HS-5 (cell line): ENCODE measurements at regions not wholly inside any gene's neighbourhood (a gene's known extent, or its start where the extent isn't known, plus 50 kb on each side); places are given as distances from the start of the nearest gene placed in this dataset.

Source experiments
- DNase-seq: peaks from one replicate; pipeline ENCODE4 v3.0.0-alpha.2; 2012; ENCODE audit warnings: low read depth

- DNase-seq, result no peak
These were observed 882.9 kb downstream of the RPA4 start for GRCh38 chrX:97766501-97767095.

GRCh38 chrX:97787311-97787710, 903.6 kb downstream of the RPA4 start:
- no peak for DNase-seq

DNA sequence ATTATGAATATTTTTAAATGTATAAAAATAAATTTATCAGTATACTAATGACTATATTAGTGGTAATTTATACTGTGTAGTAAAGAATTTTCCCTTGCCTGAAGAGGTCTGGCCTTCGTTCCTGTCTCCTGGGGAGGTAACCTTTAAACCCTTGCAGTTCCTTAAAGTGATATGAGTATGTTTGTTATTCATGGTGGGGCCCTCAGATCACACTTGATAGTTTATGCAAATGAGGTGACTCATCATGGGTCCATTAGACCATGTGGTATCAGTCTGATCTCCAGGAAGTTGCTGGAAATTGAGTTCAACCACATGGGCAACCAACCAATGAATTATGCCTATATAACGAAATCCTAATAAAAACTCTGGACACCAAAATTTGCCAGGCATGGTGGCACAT, 904.1 kb downstream of the RPA4 start:
- DNase-seq, result no peak

- no peak for DNase-seq
These were observed 907.1 kb downstream of the RPA4 start for GRCh38 chrX:97790850-97791249.

- DNase-seq, result no peak
These were observed 913.4 kb downstream of the RPA4 start for GRCh38 chrX:97797076-97797475.

DNA sequence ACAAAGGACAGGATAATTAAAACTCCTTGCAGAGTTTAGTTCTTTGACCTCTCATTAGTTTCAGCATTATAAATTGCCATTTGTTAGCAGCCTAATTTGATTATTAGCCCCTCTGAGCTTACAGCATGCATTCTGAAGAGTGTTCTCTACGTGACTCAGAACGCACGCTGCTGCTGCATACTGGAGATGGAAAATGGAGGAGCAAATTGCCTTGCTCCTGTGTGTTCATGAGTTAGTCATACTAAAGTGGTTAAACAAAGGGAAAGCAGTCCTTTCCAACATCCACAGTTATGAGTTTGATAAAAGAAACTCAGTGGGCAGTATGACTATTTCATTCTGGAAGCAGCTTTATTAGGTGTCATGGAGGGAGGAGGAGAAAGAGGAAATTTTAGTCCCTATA, 922.5 kb downstream of the RPA4 start:
- DNase-seq, result no peak

GRCh38 chrX:97806946-97807345, 923.2 kb downstream of the RPA4 start:
- no peak for DNase-seq

- no peak for DNase-seq
These were observed 936.5 kb downstream of the RPA4 start for GRCh38 chrX:97820170-97820569.

DNA sequence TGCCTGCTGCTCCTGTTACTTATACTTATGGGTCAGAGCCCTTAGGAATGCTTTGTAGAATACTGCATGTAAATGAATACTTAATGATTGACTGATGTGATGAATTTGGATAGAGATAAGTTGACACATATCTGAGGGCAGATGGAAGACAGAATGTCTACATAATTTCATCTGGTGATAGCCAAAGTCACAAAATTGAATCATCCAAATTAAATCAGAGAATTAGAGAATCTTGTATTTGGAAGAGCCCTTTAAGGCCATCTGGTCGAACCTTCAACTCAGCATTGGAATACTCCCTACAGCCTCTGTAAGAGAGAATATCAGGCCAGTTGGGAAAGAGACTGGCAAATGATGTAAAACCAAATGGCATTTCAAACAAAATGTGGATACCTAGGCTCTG, 944.8 kb downstream of the RPA4 start:
- DNase-seq, result no peak

- no peak for DNase-seq
These were observed 952.3 kb downstream of the RPA4 start for GRCh38 chrX:97835969-97836368.

GRCh38 chrX:97841544-97842179, 958.0 kb downstream of the RPA4 start:
- DNase-seq, result no peak

DNA sequence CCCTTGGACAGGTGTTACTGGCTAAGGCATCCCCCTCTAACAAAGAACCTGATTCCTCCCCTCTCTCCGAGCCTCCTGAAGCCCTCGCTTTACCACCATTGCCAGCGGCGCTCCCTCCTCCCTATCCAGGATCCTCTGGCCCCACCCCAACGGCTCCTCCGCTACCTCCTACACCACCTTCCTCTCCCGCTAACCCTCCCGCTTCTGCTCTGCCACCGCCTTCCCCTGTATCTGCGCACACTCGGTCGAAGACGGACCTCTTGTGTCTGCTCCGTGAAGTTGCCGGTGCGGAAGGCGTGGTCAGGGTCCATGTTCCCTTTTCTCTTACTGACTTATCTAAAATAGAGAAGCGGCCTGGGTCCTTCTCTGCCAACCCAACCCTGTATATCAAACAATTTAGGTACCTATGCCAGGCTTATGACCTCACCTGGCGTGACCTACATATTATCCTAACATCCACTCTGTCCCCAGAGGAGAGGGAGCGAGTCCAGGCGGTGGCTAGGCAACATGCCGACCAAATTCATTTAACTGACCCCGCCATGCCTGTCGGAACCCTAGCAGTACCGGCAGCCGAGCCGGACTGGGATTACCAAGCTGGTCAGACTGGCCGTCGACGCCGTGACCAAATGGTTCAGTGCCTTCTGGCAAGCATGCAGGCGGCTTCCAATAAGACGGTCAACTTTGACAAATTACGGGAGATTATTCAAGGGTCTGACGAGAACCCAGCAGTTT, 958.9 kb downstream of the RPA4 start:
- DNase-seq, result no peak

GRCh38 chrX:97843200-97843811, 959.6 kb downstream of the RPA4 start:
- no peak for DNase-seq

DNA sequence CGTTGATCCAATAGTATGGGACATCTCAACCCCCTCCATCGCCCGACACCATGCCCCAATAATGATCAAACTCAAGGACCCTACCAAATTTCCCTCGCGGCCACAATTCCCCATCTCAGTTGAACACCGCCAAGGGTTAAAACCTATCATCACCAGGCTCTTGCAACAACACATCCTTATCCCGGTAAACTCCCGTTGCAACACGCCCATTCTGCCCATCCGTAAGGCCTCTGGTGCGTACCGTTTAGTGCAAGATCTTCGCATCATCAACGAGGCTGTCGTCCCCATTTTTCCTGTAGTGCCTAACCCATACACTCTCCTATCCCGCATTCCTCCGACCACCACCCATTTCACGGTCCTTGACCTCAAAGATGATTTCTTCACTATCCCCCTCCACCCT, 960.5 kb downstream of the RPA4 start:
- no peak for DNase-seq

- DNase-seq, result no peak
These were observed 961.2 kb downstream of the RPA4 start for GRCh38 chrX:97844943-97845342.

- no peak for DNase-seq
These were observed 961.7 kb downstream of the RPA4 start for GRCh38 chrX:97845451-97845850.

- no peak for DNase-seq
These were observed 962.5 kb downstream of the RPA4 start for GRCh38 chrX:97846228-97846627.

GRCh38 chrX:97846718-97847237, 963.1 kb downstream of the RPA4 start:
- no peak for DNase-seq

GRCh38 chrX:97847885-97848679, 964.4 kb downstream of the RPA4 start:
- DNase-seq, result no peak

DNA sequence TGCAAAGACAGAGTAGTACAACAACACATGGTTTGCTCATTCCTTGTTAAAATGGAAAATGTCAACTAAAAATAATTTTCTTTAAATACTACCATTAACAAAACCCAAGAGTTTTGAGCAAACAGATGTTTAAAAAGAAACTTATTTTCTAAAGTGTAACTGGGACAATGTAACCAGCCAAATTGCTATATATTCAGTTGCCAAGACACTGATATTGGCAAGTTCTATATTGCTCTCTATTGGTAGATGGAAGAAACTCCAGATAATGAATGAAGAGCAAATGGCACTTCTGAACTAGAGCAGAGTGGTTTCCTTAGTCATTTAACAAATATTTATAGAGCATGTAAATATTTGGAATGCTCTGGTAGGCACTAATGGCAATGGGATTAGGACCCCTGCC, 966.2 kb downstream of the RPA4 start:
- DNase-seq, result no peak

DNA sequence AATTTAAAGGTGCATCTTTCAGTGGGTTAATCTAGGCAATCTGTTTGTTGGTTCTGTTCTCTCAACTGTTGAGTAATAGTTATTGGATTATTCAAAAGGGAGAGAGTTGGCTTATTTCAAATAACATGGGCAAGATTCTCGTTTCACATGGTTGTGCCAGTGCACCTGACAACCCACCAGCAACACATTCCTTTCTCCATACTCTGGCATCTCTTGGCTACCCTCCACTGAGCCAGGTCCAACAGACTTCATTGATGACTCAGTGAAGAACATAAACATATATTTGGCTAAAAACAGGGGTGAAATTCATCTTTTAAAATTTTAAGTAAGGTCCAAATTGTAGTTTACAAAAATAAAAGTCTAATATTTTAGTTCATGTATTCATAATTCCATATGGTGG, 967.2 kb downstream of the RPA4 start:
- DNase-seq, result no peak

DNA sequence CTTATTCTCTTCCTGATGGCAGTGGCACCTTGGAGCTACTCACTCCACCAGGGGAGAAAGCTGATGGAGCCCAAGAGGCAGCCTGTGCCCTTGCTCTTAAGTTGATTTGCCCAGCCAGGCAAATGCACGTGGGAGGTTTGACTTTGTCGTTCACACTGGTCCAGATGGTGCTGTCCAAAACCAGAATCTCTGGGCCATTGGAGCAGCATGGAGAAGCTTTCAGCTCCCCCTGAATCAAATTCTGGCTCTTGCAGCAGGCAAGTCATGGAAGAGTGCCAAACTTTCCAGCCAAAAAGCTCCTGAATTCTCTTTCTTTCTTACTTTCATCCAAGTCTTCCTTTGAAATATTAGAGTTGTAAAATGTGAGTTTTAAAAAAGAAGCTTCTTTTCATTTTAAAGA, 970.4 kb downstream of the RPA4 start:
- DNase-seq, result no peak
